ENCODE measurements at regions not wholly inside any gene's neighbourhood (a gene's known extent, or its start where the extent isn't known, plus 50 kb on each side); places are given as distances from the start of the nearest gene placed in this dataset.

DNA sequence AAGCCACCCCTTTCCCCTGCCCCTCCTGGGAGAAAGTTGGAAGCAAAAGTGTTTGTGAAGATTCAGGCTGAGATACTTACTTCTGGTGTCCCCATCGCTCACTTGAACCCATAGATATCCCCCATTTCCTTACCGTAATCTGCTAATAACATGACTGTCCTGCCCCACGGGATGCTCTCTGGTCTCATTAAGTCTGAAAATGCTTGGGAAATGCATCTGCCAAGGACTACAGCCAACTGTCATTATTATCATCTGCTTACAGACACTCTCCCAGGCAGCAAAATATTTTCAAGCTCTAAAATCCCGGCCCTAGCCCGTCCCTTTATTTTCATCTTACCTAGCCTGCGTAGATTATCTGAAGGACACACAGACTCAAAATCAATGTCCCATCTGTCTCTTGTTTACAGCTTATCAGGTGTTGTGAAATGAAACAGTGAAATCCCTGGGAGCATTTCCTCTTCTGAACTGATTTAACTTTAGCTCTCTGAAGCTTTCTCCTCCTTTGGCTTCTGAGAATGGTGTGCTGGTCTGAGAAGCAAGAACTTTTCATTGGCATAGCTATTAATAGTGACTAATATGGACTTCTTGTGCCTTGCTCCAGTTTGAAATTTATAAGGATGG, 126.9 kb upstream of the OSMR start:
- TF ChIP-seq, protein P1, sequence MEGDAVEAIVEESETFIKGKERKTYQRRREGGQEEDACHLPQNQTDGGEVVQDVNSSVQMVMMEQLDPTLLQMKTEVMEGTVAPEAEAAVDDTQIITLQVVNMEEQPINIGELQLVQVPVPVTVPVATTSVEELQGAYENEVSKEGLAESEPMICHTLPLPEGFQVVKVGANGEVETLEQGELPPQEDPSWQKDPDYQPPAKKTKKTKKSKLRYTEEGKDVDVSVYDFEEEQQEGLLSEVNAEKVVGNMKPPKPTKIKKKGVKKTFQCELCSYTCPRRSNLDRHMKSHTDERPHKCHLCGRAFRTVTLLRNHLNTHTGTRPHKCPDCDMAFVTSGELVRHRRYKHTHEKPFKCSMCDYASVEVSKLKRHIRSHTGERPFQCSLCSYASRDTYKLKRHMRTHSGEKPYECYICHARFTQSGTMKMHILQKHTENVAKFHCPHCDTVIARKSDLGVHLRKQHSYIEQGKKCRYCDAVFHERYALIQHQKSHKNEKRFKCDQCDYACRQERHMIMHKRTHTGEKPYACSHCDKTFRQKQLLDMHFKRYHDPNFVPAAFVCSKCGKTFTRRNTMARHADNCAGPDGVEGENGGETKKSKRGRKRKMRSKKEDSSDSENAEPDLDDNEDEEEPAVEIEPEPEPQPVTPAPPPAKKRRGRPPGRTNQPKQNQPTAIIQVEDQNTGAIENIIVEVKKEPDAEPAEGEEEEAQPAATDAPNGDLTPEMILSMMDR (IDR thresholded peaks at IDR 0.05; ENCODE audit: low read depth, low read length) = no peak
- TF ChIP-seq MAX (IDR thresholded peaks at IDR 0.05; ENCODE audit: low read depth, low read length) = no peak

All from NB4 (cell line).